GM12878 (cell line): ENCODE measurements at regions not wholly inside any gene's neighbourhood (a gene's known extent, or its start where the extent isn't known, plus 50 kb on each side); places are given as distances from the start of the nearest gene placed in this dataset.

Experiments used
- FOXK2 ChIP-seq: fragments of 450-650 bp; IDR thresholded peaks from 2 replicates; pipeline ENCODE4 v1.6.1; 2017; ENCODE audit warnings: mild to moderate bottlenecking, moderate library complexity
- TBL1XR1 ChIP-seq: IDR thresholded peaks from 2 replicates; pipeline ENCODE4 v1.6.1; 2012; ENCODE audit warnings: low read depth, low read length, improper control_type of control experiment
- ZZZ3 ChIP-seq: IDR thresholded peaks from 2 replicates; pipeline ENCODE4 v1.6.1; 2011; ENCODE audit warnings: low read depth; ENCODE audit not compliant: control insufficient read depth, insufficient read length
- TF ChIP-seq, protein P1 (sequence below): IDR thresholded peaks from 2 replicates; pipeline ENCODE4 v1.6.1; 2012; ENCODE audit warnings: low read depth, low read length, improper control_type of control experiment

DNA sequence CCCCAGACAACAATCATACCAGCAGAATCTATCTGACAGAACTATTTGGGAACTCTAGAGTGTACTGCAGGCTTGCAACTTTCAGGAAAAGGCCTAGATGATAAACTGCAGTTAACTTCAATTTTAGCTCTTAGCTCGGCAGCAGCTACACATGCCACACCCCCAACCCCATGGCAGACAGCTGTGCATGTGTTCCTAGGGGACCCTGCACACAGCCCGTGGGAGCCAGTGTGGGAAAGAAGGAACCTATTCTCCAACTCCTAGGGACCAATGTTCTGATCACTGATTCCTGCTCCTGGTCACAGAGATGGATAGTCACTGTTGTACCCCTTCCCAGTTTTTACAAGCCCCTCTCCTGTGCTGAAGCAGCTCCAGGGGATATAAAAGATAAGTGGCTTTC is 179.6 kb downstream of the DRD1 start:
- TF ChIP-seq TBL1XR1 (no peak), FOXK2 (no peak), ZZZ3 (no peak)
- TF ChIP-seq, protein P1, sequence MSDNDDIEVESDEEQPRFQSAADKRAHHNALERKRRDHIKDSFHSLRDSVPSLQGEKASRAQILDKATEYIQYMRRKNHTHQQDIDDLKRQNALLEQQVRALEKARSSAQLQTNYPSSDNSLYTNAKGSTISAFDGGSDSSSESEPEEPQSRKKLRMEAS = no peak
